ENCODE measurements at regions not wholly inside any gene's neighbourhood (a gene's known extent, or its start where the extent isn't known, plus 50 kb on each side); places are given as distances from the start of the nearest gene placed in this dataset.

- Histone ChIP-seq H3K79me1 (ENCODE audit: low read depth in 1 of 2, low read length in 2 of 2) (no peaks in the 10 kb centered on the region), H3K56ac (ENCODE audit: extremely low read depth, insufficient read depth, low read length) (no peak overlapping the region), H3K27me3 (ENCODE audit: control insufficient read depth, insufficient read depth, low read length) (no peaks in the 10 kb centered on the region), H3K9me1 (ENCODE audit: insufficient read depth, low read length) (peaks cover 10% of the 10 kb centered on the region), H3K27ac (ENCODE audit: insufficient read depth, low read length) (no peak overlapping the region), H2AK9ac (replicated peaks; ENCODE audit: low read depth, low read length, poor library complexity) (peak overlapping the region; percentile 62), H3K4me3 (ENCODE audit: insufficient read depth, low read depth, low read length) (no peak overlapping the region), H3K14ac (replicated peaks; ENCODE audit: low read depth, low read length) (peak overlapping the region; percentile 33; the same call in 1 of the 2 replicates), H3K9me3 (ENCODE audit: control insufficient read depth, insufficient read depth, low read length) (peaks cover 8% of the 10 kb centered on the region; the same call in 1 of the 2 replicates), H2BK15ac (ENCODE audit: low read depth, low read length) (no peak overlapping the region), H3K18ac (ENCODE audit: low read depth, low read length) (peak overlapping the region; percentile 4; the same call in 1 of the 2 replicates), H3K4ac (ENCODE audit: low read depth, low read length) (peak overlapping the region; percentile 47; the same call in 1 of the 2 replicates), H3K4me2 (ENCODE audit: low read depth, low read length) (no peak overlapping the region), H3K36me3 (ENCODE audit: control insufficient read depth, insufficient read depth, low read length) (no peaks in the 10 kb centered on the region), H2AFZ (replicated peaks; ENCODE audit: low read length, poor library complexity) (peak overlapping the region; percentile 61), H2AK5ac (ENCODE audit: low read depth, low read length) (peak overlapping the region; percentile 48; the same call in 1 of the 2 replicates), H3K4me1 (ENCODE audit: control insufficient read depth, insufficient read depth, low read length) (peaks cover 5% of the 10 kb centered on the region), H2BK120ac (ENCODE audit: low read depth, low read length) (no peak overlapping the region), H2BK20ac (ENCODE audit: low read depth, low read length) (no peak overlapping the region), H3K9ac (ENCODE audit: low read depth, low read length) (no peak overlapping the region), H4K20me1 (ENCODE audit: insufficient read depth, low read length) (no peaks in the 10 kb centered on the region), H2BK5ac (ENCODE audit: low read depth, low read length, poor library complexity, severe bottlenecking) (peak overlapping the region; percentile 24), H4K91ac (ENCODE audit: insufficient read depth, low read depth, low read length) (no peak overlapping the region; the same call in 1 of the 2 replicates), H4K8ac (ENCODE audit: low read depth in 2 of 2, low read length in 2 of 2) (no peak overlapping the region), H4K5ac (ENCODE audit: low read depth, low read length) (no peak overlapping the region), H3K23ac (ENCODE audit: low read depth, low read length) (peak overlapping the region; percentile 69; the same call in 1 of the 2 replicates)
- peak; percentile 51 for ATAC-seq (ENCODE audit: low read depth)
- no peak for TF ChIP-seq CHD1 (IDR thresholded peaks at IDR 0.05; ENCODE audit: low read depth, low read length)
- no peak for TF ChIP-seq RAD21 (IDR thresholded peaks at IDR 0.05; ENCODE audit: low read length)
- no peak for TF ChIP-seq SMC3 (IDR thresholded peaks at IDR 0.05; ENCODE audit: low read depth, low read length)
- TF ChIP-seq CEBPB (IDR thresholded peaks at IDR 0.05; ENCODE audit: low read depth, low read length) = no peak
- TF ChIP-seq RCOR1 (IDR thresholded peaks at IDR 0.05; ENCODE audit: insufficient replicate concordance, low read length) = no peak
- no peak for TF ChIP-seq MAZ (IDR thresholded peaks at IDR 0.05; ENCODE audit: borderline replicate concordance, low read depth, low read length)
- TF ChIP-seq CTCF (conservative IDR thresholded peaks at IDR 0.05; ENCODE audit: low read depth, low read length) = no peak
- ChIA-PET CTCF (interaction anchor here (0.6 kb wide), 1 partner anchor 54 kb away, joined by 3 read pairs; no protein-coding TSS in a partner anchor), POLR2A (ENCODE audit: unreplicated experiment) (interaction anchor here (0.6 kb wide), 1 partner anchor 63 kb away, joined by 11 read pairs; no protein-coding TSS in a partner anchor)
- peak; percentile 55 for DNase-seq
- dilution Hi-C loops (cut with HindIII; ENCODE audit: low sequenced_read_pairs, unreplicated experiment) (no loop called here), in situ Hi-C loops (cut with MboI; ENCODE audit: low sequenced_read_pairs) (loop anchor here (25.0 kb wide), 1 partner anchor 897 kb away; no protein-coding TSS in a partner anchor), intact Hi-C loops (cut with micrococcal nuclease) (no loop called here)
- 50% methylated on average over 1 of the region's 10 CpGs; no CpG with 5 or more reads in 1 of the 2 experiments for WGBS, 2 experiments (ENCODE audit: extremely low coverage in 2 of 2, insufficient read length in 1 of 2)
- no TSS peak for BruUV-seq (replicated peaks)
These were observed 71.1 kb downstream of the IER5 start for GRCh38 chr1:181159451-181160140.

Data from IMR-90 (cell line).